ENCODE measurements at regions not wholly inside any gene's neighbourhood (a gene's known extent, or its start where the extent isn't known, plus 50 kb on each side); places are given as distances from the start of the nearest gene placed in this dataset.
A peak's percentile ranks its signal among the peaks of the same experiment; 100 is the strongest.
"Not testable (repeated sequence)": the region's sequence is repeated elsewhere in the genome, so short reads cannot be mapped to it uniquely, and the experiment has no call there.

DNA sequence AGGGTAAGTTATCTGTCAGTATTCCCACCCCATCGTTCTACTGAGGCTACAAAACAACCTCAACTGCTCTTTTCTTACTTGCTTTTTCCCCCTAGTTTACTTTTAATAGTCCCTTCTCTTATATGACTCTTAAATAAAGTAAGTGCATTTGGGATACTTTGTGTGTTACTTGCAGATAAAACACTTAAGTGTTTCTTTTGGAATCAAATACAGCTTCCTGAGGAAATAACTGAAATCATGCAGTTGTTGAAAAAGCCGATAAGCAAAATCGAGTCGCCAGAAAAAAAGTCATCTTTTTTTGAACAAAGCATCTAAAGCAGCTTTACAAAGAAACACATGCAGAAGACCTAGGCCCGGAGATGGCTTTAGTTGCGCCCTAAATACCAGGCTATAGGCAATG, 53.5 kb upstream of the EPB41L4A start:
- DNase-seq (ENCODE audit: extremely low read depth, low read depth): no peak

DNA sequence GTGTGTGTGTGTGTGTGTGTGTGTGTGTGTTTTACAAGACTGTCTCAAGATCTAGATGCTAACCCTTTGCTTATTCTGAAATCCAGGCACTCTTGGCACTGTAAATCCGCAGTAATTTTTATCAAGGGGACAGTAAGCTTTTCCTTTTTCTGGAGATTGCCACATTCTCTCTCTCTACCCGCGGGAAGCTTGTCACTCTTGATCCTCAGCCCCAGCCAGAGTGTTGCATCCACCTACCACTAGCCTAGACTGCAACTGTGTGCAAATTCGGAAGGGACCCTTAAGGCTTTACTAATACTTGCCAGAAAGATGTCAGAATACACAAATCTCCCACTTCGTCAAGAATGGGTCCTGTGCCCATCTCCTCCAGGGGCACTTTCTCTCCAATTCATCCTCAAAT, 54.9 kb upstream of the EPB41L4A start:
- DNase-seq (ENCODE audit: extremely low read depth, low read depth): no peak

DNA sequence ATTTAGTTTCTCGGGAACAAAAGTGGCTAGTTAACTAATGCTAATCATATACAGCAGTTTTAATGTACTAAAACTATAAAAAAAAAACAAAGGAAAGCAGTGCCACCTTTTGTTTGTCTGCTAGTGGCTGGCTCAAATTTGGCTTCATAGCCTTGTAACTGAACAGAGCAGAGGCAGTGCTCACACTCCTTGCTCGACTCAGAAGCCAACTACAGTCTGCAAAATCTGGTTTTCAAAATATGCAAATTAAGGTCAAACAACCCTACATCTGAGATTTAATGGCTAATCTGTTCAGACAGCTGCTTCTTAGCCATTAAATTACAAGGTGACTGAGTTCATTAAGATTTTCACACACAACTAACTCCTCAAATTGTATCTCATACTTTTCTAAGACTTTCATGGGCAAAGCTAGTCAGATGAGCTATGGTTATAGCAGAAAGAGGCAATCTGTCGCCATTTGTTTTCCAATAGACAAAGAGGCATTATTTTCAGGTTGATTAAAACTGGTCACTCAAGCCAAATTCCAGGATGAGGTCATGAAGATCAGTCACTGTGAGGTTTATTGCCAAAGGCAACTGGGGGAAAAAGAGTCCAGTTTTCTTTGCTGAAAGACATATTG, 56.8 kb upstream of the EPB41L4A start:
- no peak for DNase-seq (ENCODE audit: extremely low read depth, low read depth)

DNA sequence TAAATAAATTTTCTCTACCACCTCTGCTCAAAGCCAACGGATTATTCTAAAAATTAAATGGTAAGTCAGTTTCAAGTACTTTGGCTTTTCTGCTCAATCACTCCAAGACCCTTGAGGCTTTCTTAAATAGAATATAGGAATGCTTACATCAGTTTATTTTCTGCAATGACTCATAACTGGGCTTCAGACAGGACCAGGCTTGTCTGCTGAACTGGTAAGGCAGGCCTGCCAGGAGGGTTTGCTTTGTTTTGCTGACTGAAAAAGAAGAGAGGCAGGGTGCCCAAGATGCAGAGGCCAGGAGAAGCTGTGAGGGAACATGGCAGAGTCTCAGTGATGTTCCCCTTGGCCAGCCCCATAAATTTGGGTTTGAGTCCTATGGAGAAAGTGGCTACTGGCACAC, 60.3 kb upstream of the EPB41L4A start:
- DNase-seq (ENCODE audit: extremely low read depth, low read depth): no peak

DNA sequence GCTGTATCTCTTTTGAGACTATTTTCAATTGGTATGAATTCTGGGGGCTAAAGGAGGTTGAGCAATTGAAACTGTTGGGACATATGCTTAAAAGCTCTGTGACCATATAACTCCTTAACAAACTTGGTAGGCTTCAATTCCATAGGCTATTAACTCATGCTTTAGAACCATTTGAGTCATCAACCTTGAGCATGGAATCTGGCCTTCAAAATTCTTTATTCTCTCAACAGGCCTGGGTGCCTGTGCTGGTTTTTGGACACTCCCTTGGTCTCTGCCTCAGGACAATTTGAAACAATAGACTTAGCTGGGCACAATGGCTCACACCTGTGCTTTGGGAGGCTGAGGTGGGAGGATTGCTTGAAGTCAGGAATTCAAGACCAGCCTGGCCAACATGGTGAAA, 61.4 kb upstream of the EPB41L4A start:
- DNase-seq (ENCODE audit: extremely low read depth, low read depth): no peak

DNA sequence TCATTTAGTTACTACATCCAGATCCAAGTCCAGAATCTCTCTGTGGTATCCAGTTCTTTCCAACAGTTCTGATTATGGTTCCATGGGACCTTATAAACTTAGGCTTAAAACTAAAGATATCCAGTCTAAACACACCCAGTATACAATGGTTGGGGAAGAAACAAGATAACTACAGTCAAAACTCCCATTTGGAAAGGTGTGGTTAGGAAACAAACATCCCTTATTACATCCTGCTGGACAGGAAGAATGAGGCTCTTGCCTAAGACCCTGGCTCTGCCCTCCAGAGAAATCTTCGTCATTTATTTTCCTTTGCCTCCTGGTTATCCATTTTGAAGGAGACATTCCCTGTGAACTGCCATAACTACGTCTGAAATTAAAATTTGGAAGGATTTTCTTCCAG, 64.6 kb upstream of the EPB41L4A start:
- no peak for DNase-seq (ENCODE audit: extremely low read depth, low read depth)

DNA sequence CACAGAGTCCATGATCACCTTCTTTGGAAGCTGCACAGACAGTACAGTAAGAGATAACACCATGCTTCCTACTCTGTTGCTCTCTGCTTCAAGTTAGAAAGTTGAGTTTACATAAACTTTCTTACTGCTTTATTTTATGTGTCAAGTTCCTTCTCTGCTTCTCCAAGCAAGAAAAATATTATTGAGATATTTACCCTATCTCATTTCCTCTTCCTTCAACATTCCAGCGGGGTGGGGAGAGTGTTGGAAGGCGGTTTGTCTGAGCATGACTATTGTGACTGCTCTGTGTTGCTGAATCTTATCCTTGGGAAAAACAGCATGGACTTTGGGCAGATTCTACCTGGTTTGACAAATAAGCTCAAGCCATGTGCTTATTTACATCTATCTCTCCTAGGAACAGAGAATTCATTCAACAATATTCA, 66.9 kb upstream of the EPB41L4A start:
- DNase-seq (ENCODE audit: extremely low read depth, low read depth): no peak

DNA sequence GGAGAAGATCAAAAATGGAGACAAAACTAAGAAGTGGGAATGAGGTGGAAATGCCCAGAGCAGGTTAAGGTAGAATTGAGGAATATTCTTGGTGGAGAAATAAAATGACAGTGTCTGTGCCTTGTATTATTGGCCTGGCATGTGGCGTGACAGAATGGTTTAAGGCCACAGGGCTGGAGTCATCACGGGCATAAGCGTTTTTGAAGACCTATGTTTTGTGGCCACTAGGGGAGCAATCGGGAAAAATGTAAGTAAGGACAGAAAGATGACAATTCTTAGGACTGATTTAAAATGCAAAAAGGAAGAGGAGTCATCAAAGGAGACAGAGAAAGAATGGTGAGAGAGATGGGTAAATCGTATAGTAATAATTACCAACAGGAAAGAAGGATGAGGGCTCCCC, 72.2 kb upstream of the EPB41L4A start:
- no peak for DNase-seq (ENCODE audit: extremely low read depth, low read depth)

DNA sequence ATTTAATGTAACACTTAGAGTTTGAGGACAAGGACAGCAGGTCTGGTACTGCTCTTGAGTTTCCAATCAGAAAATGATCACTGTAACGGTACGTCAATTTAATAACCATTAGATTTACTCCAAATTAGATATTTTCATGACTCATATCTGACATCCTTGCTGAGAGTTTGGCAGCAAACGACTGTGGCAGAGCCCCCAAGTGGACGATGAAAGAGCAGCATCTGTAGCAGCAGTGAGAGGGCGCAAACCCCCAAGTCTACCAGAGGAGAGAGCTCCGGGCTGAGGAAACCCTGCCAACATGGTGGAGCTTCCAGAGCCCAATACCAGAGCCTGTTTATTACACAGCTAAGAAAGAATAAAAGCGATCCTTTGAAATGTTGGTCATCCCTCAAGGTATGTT, 73.2 kb upstream of the EPB41L4A start:
- peak; percentile 56 for DNase-seq (ENCODE audit: extremely low read depth, low read depth)

DNA sequence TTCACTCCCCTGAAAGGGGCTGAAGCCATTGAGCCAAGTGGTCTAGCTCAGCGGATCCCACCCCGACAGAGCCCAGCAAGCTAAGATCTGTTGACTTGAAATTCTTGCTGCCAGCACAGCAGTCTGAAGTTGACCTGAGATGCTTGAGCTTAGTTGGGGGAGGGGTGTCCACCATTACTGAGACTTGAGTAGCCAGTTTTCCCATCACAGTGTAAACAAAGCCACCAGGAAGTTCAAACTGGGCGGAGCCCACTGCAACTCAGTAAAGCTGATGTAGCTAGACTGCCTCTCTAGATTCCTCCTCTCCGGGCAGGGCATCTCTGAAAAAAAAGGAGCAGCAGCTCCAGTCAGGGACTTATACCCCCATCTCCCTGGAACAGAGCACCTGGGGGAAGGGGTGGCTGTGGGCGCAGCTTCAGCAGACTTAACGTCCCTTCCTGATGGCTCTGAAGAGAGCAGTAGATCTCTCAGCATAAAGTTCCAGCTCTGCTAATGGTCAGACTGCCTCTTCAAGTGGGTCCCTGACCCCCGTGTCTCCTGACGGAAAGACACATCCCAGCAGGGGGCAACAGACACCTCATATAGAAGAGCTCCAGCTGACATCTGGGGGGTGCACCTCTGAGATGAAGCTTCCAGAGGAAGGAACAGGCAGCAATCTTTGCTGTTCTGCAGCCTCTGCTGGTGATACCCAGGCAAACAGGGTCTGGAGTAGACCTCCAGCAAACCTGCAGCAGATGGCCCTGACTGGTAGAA, 84.8 kb upstream of the EPB41L4A start:
- DNase-seq (ENCODE audit: extremely low read depth, low read depth): not testable (repeated sequence)

DNA sequence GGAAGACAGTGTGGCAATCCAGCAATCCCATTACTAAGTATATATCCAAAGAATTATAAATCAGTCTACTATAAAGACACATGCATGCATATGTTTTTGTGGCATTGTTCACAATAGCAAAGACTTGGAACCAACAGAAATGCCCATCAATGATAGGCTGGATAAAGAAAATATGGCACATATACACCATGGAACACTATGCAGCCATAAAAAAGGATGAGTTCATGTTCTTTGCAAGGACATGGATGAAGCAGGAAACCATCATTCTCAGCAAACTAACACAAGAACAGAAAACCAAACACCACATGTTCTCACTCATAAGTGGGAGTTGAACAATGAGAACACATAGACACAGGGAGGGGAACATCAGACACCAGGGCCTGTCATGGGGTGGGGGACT, 90.0 kb upstream of the EPB41L4A start:
- DNase-seq (ENCODE audit: extremely low read depth, low read depth): not testable (repeated sequence)

DNA sequence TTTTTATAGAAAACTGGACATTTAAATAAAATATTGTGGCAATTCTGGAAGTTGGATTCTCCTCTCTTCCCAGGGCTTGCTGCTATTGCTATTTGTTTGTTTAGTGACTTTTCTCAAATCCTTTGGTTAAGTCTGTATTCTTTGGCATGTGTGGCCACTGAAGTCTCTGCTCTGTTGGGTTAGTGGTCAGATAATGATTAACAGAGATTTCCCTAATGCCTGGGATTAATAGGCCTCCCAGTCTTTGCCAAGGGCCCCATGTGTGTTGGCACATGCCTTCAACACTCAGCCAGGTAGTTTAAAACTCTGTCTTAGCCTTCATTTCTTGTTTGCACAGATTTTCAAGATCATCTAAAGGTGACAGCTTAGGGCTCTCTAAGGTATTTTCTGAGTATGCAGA, 92.8 kb upstream of the EPB41L4A start:
- DNase-seq (ENCODE audit: extremely low read depth, low read depth): no peak

DNA sequence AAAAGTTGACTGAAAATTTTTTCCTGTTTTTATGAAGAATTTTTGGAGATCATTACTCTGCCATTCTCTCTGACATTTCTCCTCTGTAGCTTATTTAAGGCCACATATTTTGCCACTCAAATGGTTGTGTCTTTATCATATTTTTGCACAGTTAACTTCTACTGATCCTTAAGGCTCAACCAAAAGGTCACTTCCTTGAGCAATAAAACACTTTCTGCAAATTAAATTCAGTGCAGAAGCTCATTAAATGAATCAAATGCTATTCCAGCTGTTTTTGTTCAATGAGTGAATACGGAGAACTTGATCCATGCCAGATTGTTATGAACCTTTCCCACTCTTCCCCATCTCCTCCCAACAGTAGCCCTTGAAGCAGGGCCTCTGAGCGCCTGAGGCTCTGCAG, 93.8 kb upstream of the EPB41L4A start:
- DNase-seq (ENCODE audit: extremely low read depth, low read depth): no peak

DNA sequence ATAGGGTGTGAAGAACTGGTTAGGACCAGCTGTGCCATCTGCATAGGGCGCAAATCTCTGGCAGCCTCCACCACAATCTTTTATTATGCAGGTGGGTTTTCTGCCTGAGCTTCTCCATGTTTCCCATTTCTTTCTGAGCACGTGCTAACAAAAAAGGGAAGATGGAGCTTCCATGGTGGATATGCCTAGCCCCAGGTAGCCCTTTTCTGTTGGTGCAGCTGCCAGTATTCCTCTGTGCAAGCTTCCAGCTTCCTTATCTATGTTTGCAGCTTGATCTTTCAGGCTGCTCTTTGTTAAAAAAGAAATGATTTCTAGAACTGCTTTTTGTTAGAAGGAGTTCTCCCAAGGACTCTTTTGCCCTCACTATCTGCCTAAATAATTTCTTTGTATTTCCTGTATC, 95.0 kb upstream of the EPB41L4A start:
- DNase-seq (ENCODE audit: extremely low read depth, low read depth): no peak

DNA sequence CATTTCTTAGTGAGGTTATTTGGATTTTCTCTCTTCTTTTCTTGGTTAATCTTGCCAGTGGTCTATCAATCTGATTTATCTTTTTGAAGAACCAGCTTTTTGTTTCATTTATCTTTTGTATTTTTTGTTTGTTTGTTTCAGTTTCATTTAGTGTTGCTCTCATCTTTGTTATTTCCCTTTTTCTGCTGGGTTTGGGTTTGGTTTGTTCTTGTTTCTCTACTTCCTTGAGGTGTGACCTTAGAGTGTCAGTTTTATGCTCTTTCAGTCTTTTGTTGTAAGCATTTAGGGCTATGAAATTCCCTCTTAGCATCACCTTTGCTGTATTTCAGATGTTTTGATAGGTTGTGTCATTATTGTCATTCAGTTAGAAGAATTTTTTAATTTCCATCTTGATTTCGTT, 101.4 kb upstream of the EPB41L4A start:
- not testable (repeated sequence) for DNase-seq (ENCODE audit: extremely low read depth, low read depth)

DNA sequence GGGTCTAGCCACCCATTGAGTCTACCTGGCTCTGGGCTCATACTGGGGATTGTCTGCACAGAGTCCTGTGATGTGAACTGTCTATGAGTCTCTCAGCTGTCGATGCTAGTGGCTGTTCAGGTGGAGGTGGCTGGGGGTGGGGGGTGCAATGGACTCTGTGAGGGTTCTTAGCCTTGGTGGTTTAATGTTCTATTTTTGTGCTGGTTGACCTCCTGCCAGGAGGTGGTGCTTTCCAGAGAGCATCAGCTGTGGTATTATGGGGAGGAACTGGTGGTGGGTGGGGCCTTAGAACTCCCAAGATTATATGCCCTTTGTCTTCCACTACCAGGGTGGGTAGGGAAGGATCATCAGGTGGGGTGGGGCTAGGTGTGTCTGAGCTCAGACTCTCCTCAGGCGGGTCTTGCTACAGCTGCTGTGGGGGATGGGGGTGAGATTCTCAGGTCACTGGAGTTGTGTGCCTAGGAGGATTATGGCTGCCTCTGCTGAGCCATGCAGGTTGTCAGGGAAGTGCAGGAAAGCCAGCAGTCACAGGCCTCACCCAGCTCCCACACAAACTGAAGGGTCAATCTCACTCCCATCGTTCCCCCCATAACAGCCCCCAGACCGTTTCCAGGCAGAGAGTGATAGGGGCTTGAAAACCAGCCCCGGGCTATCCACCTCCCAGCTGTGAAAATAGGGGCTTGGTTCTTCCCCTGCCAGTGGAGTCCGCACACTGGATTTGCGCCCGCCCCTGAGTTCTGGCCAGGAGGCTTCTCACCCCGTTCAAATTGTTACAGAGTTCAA, 104.0 kb upstream of the EPB41L4A start:
- DNase-seq (ENCODE audit: extremely low read depth, low read depth): not testable (repeated sequence)

DNA sequence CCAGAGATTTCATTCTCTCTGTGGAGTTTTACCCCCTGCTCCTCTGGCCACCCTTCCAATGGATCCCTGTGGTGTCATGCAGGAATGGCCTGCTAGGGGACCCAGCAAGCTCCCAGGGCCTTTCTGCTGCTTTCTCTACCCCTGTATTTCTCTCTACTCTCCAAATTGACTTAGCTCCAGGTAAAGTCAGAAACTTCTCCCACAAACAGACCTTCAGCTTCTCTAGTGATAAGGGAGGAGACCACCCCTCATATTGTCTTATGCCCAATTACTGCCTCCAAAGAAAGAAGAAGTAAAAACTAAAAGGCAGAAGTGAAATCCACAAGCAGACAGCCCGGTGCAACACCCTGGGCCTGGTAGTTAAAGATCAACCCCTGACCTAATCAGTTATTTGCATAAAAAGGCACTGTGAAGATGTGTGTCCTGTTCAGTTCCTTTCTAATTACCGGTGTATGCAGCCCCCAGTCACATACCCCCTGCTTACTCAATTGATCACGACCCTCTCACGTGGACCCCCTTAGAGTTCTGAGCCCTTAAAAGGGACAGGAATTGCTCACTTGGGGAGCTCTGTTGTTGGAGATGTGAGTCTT, 104.7 kb upstream of the EPB41L4A start:
- not testable (repeated sequence) for DNase-seq (ENCODE audit: extremely low read depth, low read depth)

DNA sequence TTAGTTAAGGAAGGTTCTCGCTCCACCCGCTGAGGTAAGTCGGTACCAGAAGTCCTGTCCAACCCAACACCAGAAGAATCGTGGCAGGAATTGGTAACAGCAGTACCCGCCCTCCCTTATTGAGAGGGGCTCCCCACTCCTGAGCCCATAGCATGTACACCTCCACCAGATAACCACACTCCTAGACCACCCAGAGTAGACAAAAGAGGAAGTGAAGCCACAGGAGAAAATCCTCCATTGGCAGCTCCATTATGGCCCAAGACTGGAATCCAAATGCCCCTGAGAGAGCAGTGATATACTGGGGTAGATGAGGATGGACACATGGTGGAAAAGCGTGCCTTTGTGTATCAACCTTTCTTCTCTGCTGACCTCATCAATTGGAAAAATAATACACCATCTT, 106.1 kb upstream of the EPB41L4A start:
- DNase-seq (ENCODE audit: extremely low read depth, low read depth): no peak

DNA sequence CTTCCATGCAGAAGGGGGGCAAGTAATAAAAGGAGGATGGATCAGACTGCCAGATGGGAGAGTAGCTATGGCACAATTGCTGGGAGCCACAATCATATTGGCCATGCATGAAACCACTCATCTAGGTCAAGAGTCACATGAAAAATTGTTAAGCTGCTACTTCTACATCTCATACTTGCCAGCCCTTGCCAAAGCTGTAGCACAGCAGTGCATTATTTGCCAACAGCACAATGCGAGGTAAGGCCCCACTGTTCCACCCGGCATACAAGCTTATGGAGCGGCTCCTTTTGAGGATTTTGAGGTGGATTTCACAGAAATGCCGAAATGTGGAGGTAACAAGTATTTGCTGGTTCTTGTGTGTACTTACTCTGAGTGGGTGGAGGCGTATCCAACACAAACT, 109.9 kb upstream of the EPB41L4A start:
- DNase-seq (ENCODE audit: extremely low read depth, low read depth): no peak

DNA sequence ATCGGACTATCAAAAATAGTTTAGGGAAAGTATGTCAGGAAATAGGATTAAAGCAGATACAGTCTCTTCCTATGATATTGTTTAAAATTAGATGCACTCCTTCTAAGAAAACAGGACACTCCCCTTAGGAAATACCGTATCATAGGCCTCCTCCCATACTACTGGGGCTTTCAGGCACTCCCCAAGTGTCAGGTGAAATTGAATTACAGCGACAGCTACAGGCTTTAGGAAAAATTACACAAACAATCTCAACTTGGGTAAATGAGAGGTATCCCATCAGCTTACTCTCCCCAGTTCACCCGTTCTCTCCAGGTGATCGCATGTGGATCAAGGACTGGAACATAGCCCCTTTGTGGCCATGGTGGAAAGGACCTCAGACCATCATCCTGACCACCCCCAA, 110.4 kb upstream of the EPB41L4A start:
- DNase-seq (ENCODE audit: extremely low read depth, low read depth): peak; percentile 6

DNA sequence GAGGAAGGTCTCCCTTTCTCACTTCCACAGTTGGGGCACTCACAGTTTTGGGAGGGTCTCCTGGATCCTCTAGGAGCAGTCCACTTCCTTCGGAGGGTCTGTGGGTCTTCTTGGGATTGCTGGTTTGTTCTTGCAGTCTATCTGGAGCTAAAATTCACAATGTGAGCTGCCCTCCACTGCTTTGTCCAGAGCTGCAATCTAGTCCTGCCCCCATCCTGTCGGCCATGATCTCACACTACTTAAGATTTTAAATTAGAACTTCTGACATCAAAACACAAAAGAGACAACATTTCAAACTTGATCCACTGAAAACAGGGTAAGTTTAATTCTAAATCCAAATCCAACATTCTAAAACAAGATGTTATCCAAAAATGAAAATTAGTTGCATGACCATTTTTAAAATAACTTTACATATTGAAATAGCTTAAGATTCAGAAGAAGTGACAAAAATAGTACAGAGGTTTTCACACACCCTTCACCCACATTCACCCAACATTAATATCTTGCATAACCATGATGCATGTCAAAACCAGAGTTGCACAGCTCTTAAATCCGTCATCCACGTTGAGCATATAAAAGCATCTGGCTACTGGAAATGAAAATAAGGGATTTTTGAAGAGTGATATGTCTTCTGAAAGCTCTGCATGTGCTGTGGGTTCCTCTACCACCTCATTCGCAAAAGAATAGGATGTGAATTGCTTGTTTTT, 113.7 kb upstream of the EPB41L4A start:
- no peak for DNase-seq (ENCODE audit: extremely low read depth, low read depth)
